MM.1S (cell line): ENCODE measurements at regions not wholly inside any gene's neighbourhood (a gene's known extent, or its start where the extent isn't known, plus 50 kb on each side); places are given as distances from the start of the nearest gene placed in this dataset.

Experiments
- DNase-seq: peaks from one replicate; pipeline ENCODE4 v3.0.0-alpha.2; 2015
- H2AFZ ChIP-seq: fragments of 300-600 bp; sonication (generic); 2 replicates; pipeline ENCODE4 v1.6.0; 2016; ENCODE audit warnings: antibody characterized with exemption, low read length
- H3F3A ChIP-seq: fragments of 300-600 bp; sonication (generic); 2 replicates; pipeline ENCODE4 v1.6.1; 2016; ENCODE audit warnings: mild to moderate bottlenecking, antibody characterized with exemption, low read length, moderate library complexity, mixed read lengths; ENCODE audit not compliant: insufficient read depth
- H3K27ac ChIP-seq: fragments of 300-600 bp; sonication (generic); 2 replicates; pipeline ENCODE4 v1.5.1; 2016; ENCODE audit warnings: mild to moderate bottlenecking, low read length
- H3K27me3 ChIP-seq: fragments of 300-600 bp; sonication (generic); replicated peaks from 2 replicates; pipeline ENCODE4 v1.6.0; 2016; ENCODE audit warnings: low read length; ENCODE audit not compliant: insufficient read depth
- H3K36me3 ChIP-seq: fragments of 300-600 bp; sonication (generic); replicated peaks from 2 replicates; pipeline ENCODE4 v1.6.1; 2016; ENCODE audit warnings: mild to moderate bottlenecking, low read length, mixed read lengths; ENCODE audit not compliant: insufficient read depth
- H3K4me1 ChIP-seq: fragments of 300-600 bp; sonication (generic); 2 replicates; pipeline ENCODE4 v1.6.1; 2016; ENCODE audit warnings: low read length, mixed read lengths
- H3K4me2 ChIP-seq: fragments of 300-600 bp; sonication (generic); 2 replicates; pipeline ENCODE4 v1.6.0; 2016; ENCODE audit warnings: low read depth, low read length
- H3K4me3 ChIP-seq: fragments of 300-600 bp; sonication (generic); 2 replicates; pipeline ENCODE4 v1.5.1; 2016; ENCODE audit warnings: low read length, mixed read lengths
- H3K79me2 ChIP-seq: fragments of 300-600 bp; sonication (generic); 2 replicates; pipeline ENCODE4 v1.6.1; 2016; ENCODE audit warnings: mixed run types, low read length, mixed read lengths
- H3K9ac ChIP-seq: fragments of 300-600 bp; sonication (generic); 2 replicates; pipeline ENCODE4 v1.6.1; 2016; ENCODE audit warnings: low read length, mixed read lengths
- H3K9me2 ChIP-seq: fragments of 300-600 bp; sonication (generic); replicated peaks from 2 replicates; pipeline ENCODE4 v1.6.1; 2016; ENCODE audit warnings: mild to moderate bottlenecking, low read length, mixed read lengths; ENCODE audit not compliant: insufficient read depth
- H3K9me3 ChIP-seq: fragments of 300-600 bp; sonication (generic); replicated peaks from 2 replicates; pipeline ENCODE4 v1.6.1; 2016; ENCODE audit warnings: mild to moderate bottlenecking, low read length, mixed read lengths; ENCODE audit not compliant: insufficient read depth
- H4K20me1 ChIP-seq: fragments of 300-600 bp; sonication (generic); 2 replicates; pipeline ENCODE4 v1.6.1; 2016; ENCODE audit warnings: mild to moderate bottlenecking, low read length, moderate library complexity, mixed read lengths; ENCODE audit not compliant: insufficient read depth
- EZH2 ChIP-seq: fragments of 300-600 bp; sonication (generic); optimal IDR thresholded peaks from 2 replicates; pipeline ENCODE3; 2017; ENCODE audit warnings: low read depth, mild to moderate bottlenecking, antibody characterized with exemption, low read length, mixed read lengths
- EZH2phosphoT487 ChIP-seq: fragments of 300-600 bp; sonication (generic); IDR thresholded peaks from 2 replicates; pipeline ENCODE4 v1.6.1; 2018; ENCODE audit warnings: antibody characterized with exemption, low read length
- TF ChIP-seq, protein P1 (sequence below): fragments of 300-600 bp; sonication (generic); IDR thresholded peaks from 2 replicates; pipeline ENCODE4 v1.5.1; 2016; ENCODE audit warnings: antibody characterized with exemption, low read length, mixed read lengths

DNA sequence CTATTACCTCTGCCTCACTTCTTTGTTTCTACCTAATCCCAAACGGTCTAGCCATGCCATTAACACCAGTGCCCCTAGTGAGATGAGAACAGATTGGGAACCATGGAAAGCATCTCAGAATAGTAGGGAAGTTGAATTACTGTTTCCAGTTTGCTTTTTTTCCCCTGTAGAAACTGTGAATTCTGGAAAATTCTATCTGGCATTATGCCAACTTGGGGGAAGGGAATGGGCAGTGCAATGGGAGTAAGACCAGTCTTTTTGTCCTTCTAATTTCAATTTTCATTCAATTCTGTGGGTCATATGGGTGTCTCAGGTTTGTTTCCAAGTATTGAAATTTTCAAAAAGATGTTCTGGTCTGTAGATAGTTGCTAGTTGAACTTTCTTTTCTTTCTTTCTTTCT is 1666.1 kb downstream of the SLITRK1 start:
- DNase-seq: no peak
- no peaks in the 10 kb centered on the region for H3K4me1 ChIP-seq
- no peaks in the 10 kb centered on the region for H3K9me3 ChIP-seq
- H4K20me1 ChIP-seq: no peaks in the 10 kb centered on the region
- H3K9me2 ChIP-seq: no peaks in the 10 kb centered on the region
- H3K4me3 ChIP-seq: no peak overlapping the region
- H3K79me2 ChIP-seq: no peaks in the 10 kb centered on the region
- H3K36me3 ChIP-seq: no peaks in the 10 kb centered on the region
- H3K27ac ChIP-seq: no peak overlapping the region
- H2AFZ ChIP-seq: no peak overlapping the region
- TF ChIP-seq EZH2 (no peak), EZH2phosphoT487 (no peak)
- TF ChIP-seq, protein P1, sequence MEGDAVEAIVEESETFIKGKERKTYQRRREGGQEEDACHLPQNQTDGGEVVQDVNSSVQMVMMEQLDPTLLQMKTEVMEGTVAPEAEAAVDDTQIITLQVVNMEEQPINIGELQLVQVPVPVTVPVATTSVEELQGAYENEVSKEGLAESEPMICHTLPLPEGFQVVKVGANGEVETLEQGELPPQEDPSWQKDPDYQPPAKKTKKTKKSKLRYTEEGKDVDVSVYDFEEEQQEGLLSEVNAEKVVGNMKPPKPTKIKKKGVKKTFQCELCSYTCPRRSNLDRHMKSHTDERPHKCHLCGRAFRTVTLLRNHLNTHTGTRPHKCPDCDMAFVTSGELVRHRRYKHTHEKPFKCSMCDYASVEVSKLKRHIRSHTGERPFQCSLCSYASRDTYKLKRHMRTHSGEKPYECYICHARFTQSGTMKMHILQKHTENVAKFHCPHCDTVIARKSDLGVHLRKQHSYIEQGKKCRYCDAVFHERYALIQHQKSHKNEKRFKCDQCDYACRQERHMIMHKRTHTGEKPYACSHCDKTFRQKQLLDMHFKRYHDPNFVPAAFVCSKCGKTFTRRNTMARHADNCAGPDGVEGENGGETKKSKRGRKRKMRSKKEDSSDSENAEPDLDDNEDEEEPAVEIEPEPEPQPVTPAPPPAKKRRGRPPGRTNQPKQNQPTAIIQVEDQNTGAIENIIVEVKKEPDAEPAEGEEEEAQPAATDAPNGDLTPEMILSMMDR: no peak
- H3K4me2 ChIP-seq: no peak overlapping the region
- no peaks in the 10 kb centered on the region for H3F3A ChIP-seq
- H3K9ac ChIP-seq: no peak overlapping the region
- H3K27me3 ChIP-seq: no peaks in the 10 kb centered on the region

DNA sequence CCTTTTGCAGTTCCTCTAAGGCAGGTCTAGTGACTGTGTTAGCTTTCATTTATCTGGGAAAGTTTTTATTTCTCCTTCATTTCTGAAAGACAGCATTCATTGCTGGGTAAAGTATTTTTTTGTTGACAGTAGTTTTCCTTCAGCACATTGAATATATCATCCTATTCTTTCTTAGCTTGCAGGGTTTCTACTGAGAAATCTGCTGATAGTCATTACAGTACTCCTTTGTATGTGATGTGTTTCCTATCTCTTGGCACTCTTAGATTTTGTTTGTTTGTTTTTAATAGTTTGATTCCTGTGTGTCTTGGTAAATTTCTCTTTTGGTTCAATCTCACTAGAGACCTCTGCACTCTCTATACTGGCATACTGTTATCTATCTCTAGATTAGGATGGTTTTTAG is 1667.9 kb downstream of the SLITRK1 start:
- Histone ChIP-seq H3K9me3 (no peaks in the 10 kb centered on the region), H2AFZ (no peak overlapping the region), H3K79me2 (no peaks in the 10 kb centered on the region), H3K9ac (no peak overlapping the region), H3K4me2 (no peak overlapping the region), H4K20me1 (no peaks in the 10 kb centered on the region), H3K4me1 (no peaks in the 10 kb centered on the region), H3K9me2 (no peaks in the 10 kb centered on the region), H3K4me3 (no peak overlapping the region), H3K27ac (no peak overlapping the region), H3F3A (no peaks in the 10 kb centered on the region), H3K27me3 (no peaks in the 10 kb centered on the region), H3K36me3 (no peaks in the 10 kb centered on the region)
- DNase-seq: no peak
- no peak for TF ChIP-seq EZH2
- TF ChIP-seq, protein P1: no peak

DNA sequence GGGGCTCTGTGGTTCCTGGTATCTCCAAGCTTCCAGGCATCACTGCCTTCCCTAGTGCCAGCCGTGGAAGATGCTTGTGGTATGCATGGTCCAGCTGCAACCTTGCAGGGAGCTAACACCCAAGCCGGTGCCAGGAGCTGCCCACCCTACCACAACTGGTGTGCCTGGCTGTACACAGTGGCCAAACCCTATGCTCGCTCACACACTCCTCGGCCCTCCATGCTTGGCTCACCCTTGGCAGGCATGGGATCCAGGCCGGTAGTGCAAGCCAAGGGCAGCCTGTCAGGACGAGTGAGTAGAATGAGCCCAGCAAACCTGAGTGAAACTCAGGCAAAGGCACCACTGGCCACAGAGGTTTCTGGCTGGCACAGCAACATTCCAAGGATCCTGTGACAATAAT is 1676.0 kb downstream of the SLITRK1 start:
- Histone ChIP-seq H3K27ac (no peak overlapping the region), H3K4me3 (no peak overlapping the region), H3K4me1 (no peaks in the 10 kb centered on the region), H3K9me3 (no peaks in the 10 kb centered on the region), H4K20me1 (no peaks in the 10 kb centered on the region), H2AFZ (no peak overlapping the region), H3K79me2 (no peaks in the 10 kb centered on the region), H3K9ac (no peak overlapping the region), H3K27me3 (no peaks in the 10 kb centered on the region), H3K36me3 (no peaks in the 10 kb centered on the region), H3F3A (no peaks in the 10 kb centered on the region), H3K4me2 (no peak overlapping the region), H3K9me2 (no peaks in the 10 kb centered on the region)
- no peak for TF ChIP-seq EZH2
- TF ChIP-seq EZH2phosphoT487: no peak
- TF ChIP-seq, protein P1: no peak
- DNase-seq: no peak
